ENCODE measurements at regions not wholly inside any gene's neighbourhood (a gene's known extent, or its start where the extent isn't known, plus 50 kb on each side); places are given as distances from the start of the nearest gene placed in this dataset.
"Not testable (repeated sequence)": the region's sequence is repeated elsewhere in the genome, so short reads cannot be mapped to it uniquely, and the experiment has no call there.

- no peak for DNase-seq
Observed at GRCh38 chr9:23006127-23006526, 559.5 kb downstream of the DMRTA1 start.

- DNase-seq, result no peak
Observed at GRCh38 chr9:23011669-23012068, 565.0 kb downstream of the DMRTA1 start.

GRCh38 chr9:23015557-23015956 lies 568.9 kb downstream of the DMRTA1 start:
- DNase-seq, result no peak

GRCh38 chr9:23036416-23036815 lies 589.8 kb downstream of the DMRTA1 start:
- no peak for DNase-seq

GRCh38 chr9:23039402-23039801 lies 592.8 kb downstream of the DMRTA1 start:
- DNase-seq, result no peak

GRCh38 chr9:23041466-23041865 lies 594.8 kb downstream of the DMRTA1 start:
- no peak for DNase-seq

- no peak for DNase-seq
Observed at GRCh38 chr9:23044549-23044948, 597.9 kb downstream of the DMRTA1 start.

GRCh38 chr9:23046026-23046425 lies 599.4 kb downstream of the DMRTA1 start:
- DNase-seq, result not testable (repeated sequence)

- DNase-seq, result no peak
Observed at GRCh38 chr9:23050548-23050947, 603.9 kb downstream of the DMRTA1 start.

GRCh38 chr9:23073136-23073535 lies 626.5 kb downstream of the DMRTA1 start:
- DNase-seq, result no peak

- DNase-seq, result no peak
Observed at GRCh38 chr9:23079798-23080197, 633.2 kb downstream of the DMRTA1 start.

GRCh38 chr9:23081377-23081776 lies 634.8 kb downstream of the DMRTA1 start:
- no peak for DNase-seq

- DNase-seq, result no peak
Observed at GRCh38 chr9:23088932-23089364, 642.3 kb downstream of the DMRTA1 start.

- DNase-seq, result no peak
Observed at GRCh38 chr9:23117616-23118015, 671.0 kb downstream of the DMRTA1 start.

GRCh38 chr9:23120630-23121029 lies 674.0 kb downstream of the DMRTA1 start:
- no peak for DNase-seq

GRCh38 chr9:23123048-23123632 lies 676.5 kb downstream of the DMRTA1 start:
- DNase-seq, result no peak

GRCh38 chr9:23145467-23145866 lies 680.6 kb downstream of the ELAVL2 start:
- no peak for DNase-seq

- no peak for DNase-seq
Observed at GRCh38 chr9:23153058-23153457, 673.0 kb downstream of the ELAVL2 start.

GRCh38 chr9:23160491-23160890 lies 665.5 kb downstream of the ELAVL2 start:
- DNase-seq, result no peak

GRCh38 chr9:23160952-23161469 lies 665.0 kb downstream of the ELAVL2 start:
- DNase-seq, result no peak

GRCh38 chr9:23162789-23163188 lies 663.3 kb downstream of the ELAVL2 start:
- no peak for DNase-seq

GRCh38 chr9:23171479-23171878 lies 654.6 kb downstream of the ELAVL2 start:
- no peak for DNase-seq

- no peak for DNase-seq
Observed at GRCh38 chr9:23172206-23172605, 653.8 kb downstream of the ELAVL2 start.

GRCh38 chr9:23172979-23173637 lies 652.9 kb downstream of the ELAVL2 start:
- DNase-seq, result no peak

- DNase-seq, result no peak
Observed at GRCh38 chr9:23194281-23194680, 631.8 kb downstream of the ELAVL2 start.

Data from DMS79 treated with DMSO at 0.1 percent for 48 hours (cell line).